H1 (cell line): ENCODE measurements at regions not wholly inside any gene's neighbourhood (a gene's known extent, or its start where the extent isn't known, plus 50 kb on each side); places are given as distances from the start of the nearest gene placed in this dataset.

Experiments used
- CTCF ChIA-PET: fragments of 300-600 bp; sonication (Branson Sonifier 250); formaldehyde crosslinking; loops from one replicate; lab custom pipeline; 2021; ENCODE audit not compliant: partially characterized antibody; lab: Charles Lee
- POLR2A ChIA-PET: fragments of 300-600 bp; sonication (Branson Sonifier 250); formaldehyde crosslinking; loops from one replicate; lab custom pipeline; 2021; ENCODE audit warnings: inconsistent platforms; ENCODE audit not compliant: partially characterized antibody; lab: Charles Lee
- DNase-seq, 2 experiments: peaks; one replicate each; pipeline versions ENCODE4 v3.0.0 to v3.0.0-alpha.2; 2010 to 2022; ENCODE audit warnings: low spot score in 2 of 2, low read depth in 1 of 2, mixed read lengths in 1 of 2
- FAIRE-seq: peaks from 2 replicates; lab custom pipeline; 2011; peaks lifted over from hg19 to GRCh38; lab: Jason Lieb, UNC
- H2AFZ ChIP-seq: 2 replicates; pipeline ENCODE4 v1.8.1; 2012; ENCODE audit warnings: low read length, inconsistent platforms
- H2AK5ac ChIP-seq: 2 replicates; pipeline ENCODE4 v1.6.1; 2013; ENCODE audit warnings: low read depth, low read length
- H2BK120ac ChIP-seq: replicated peaks from 2 replicates; pipeline ENCODE3; 2013; ENCODE audit warnings: low read depth, low read length, inconsistent platforms
- H2BK12ac ChIP-seq: 2 replicates; pipeline ENCODE4 v1.6.1; 2013; ENCODE audit warnings: low read depth, low read length
- H2BK15ac ChIP-seq: 2 replicates; pipeline ENCODE4 v1.6.1; 2013; ENCODE audit warnings: low read length
- H2BK20ac ChIP-seq: 2 replicates; pipeline ENCODE4 v1.6.1; 2013; ENCODE audit warnings: low read length
- H2BK5ac ChIP-seq: 2 replicates; pipeline ENCODE4 v1.6.1; 2013; ENCODE audit warnings: low read depth, low read length
- H3K14ac ChIP-seq: 2 replicates; pipeline ENCODE4 v1.6.1; 2013; ENCODE audit warnings: inconsistent platforms; ENCODE audit not compliant: insufficient read length
- H3K18ac ChIP-seq: 2 replicates; pipeline ENCODE4 v1.6.1; 2013; ENCODE audit warnings: low read length; ENCODE audit errors: extremely low read depth
- H3K23ac ChIP-seq: 2 replicates; pipeline ENCODE4 v1.6.1; 2013; ENCODE audit warnings: inconsistent platforms; ENCODE audit not compliant: insufficient read length
- H3K23me2 ChIP-seq: 2 replicates; pipeline ENCODE4 v1.6.1; 2013; ENCODE audit warnings: low read depth, low read length
- H3K27ac ChIP-seq: 2 replicates; pipeline ENCODE4 v1.6.1; 2011; ENCODE audit warnings: low read depth, low read length, inconsistent platforms
- H3K27me3 ChIP-seq, 4 experiments: replicated peaks in 1 of 4; 1 replicate in 1 of 4; 2 replicates in 3 of 4; pipeline versions ENCODE4 v1.6.1 to v1.8.1; 2011 to 2013; ENCODE audit warnings: low read length in 3 of 4, mild to moderate bottlenecking in 3 of 4, inconsistent platforms in 2 of 4, mixed read lengths in 2 of 4, moderate library complexity in 1 of 4; ENCODE audit not compliant: control insufficient read depth in 3 of 4, insufficient read depth in 3 of 4; ENCODE audit errors: extremely low read depth in 1 of 4
- H3K36me3 ChIP-seq, 4 experiments: 2 replicates each; pipeline versions ENCODE4 v1.6.1 to v1.8.1; 2011 to 2013; ENCODE audit warnings: mild to moderate bottlenecking in 4 of 4, low read length in 3 of 4, moderate library complexity in 2 of 4, control low read depth in 1 of 4, inconsistent platforms in 1 of 4; ENCODE audit not compliant: insufficient read depth in 4 of 4, control insufficient read depth in 2 of 4
- H3K4ac ChIP-seq: replicated peaks from 2 replicates; pipeline ENCODE3; 2013; ENCODE audit warnings: low read length, low read depth, mixed read lengths, inconsistent platforms; ENCODE audit not compliant: insufficient read length
- H3K4me1 ChIP-seq, 4 experiments: replicated peaks in 1 of 4; 1 replicate in 1 of 4; 2 replicates in 3 of 4; pipeline versions ENCODE4 v1.6.1 to v1.8.1; 2011 to 2013; ENCODE audit warnings: low read length in 3 of 4, inconsistent platforms in 2 of 4, mixed read lengths in 1 of 4; ENCODE audit not compliant: insufficient read depth in 4 of 4, control insufficient read depth in 3 of 4
- H3K4me2 ChIP-seq, 2 experiments: 2 replicates each; pipeline versions ENCODE4 v1.6.1 to v1.8.1; 2011 to 2013; ENCODE audit warnings: low read depth in 2 of 2, low read length in 2 of 2, control low read depth in 1 of 2, inconsistent platforms in 1 of 2, mild to moderate bottlenecking in 1 of 2; ENCODE audit not compliant: insufficient read depth in 1 of 2
- H3K4me3 ChIP-seq, 4 experiments: fragments of 200-600, 300-600 bp in 1 of 4; sonication (generic), shearing (Covaris generic), sonication (Bioruptor Twin) in 1 of 4; 2 replicates each; pipeline versions ENCODE4 v1.5.1 to v1.8.1; 2011 to 2016; ENCODE audit warnings: low read length in 4 of 4, low read depth in 3 of 4, control low read depth in 2 of 4, inconsistent platforms in 2 of 4, mild to moderate bottlenecking in 2 of 4, mixed read lengths in 1 of 4, moderate library complexity in 1 of 4; ENCODE audit not compliant: insufficient read depth in 2 of 4; ENCODE audit errors: extremely low read depth in 1 of 4
- H3K56ac ChIP-seq: replicated peaks from 2 replicates; pipeline ENCODE3; 2013; ENCODE audit warnings: low read depth, mild to moderate bottlenecking, mixed read lengths, low read length, inconsistent platforms; ENCODE audit not compliant: insufficient read length
- H3K79me1 ChIP-seq: 2 replicates; pipeline ENCODE4 v1.6.1; 2013; ENCODE audit warnings: low read depth, low read length, control low read depth
- H3K79me2 ChIP-seq, 2 experiments: 2 replicates each; pipeline versions ENCODE4 v1.6.1 to v1.8.1; 2012 to 2013; ENCODE audit warnings: low read length in 2 of 2, mild to moderate bottlenecking in 2 of 2, inconsistent platforms in 1 of 2; ENCODE audit not compliant: insufficient read depth in 2 of 2, control insufficient read depth in 1 of 2
- H3K9ac ChIP-seq, 4 experiments: replicated peaks in 1 of 4; 1 replicate in 1 of 4; 2 replicates in 3 of 4; pipeline versions ENCODE4 v1.6.1 to v1.8.1; 2011 to 2013; ENCODE audit warnings: low read depth in 3 of 4, low read length in 3 of 4, control low read depth in 2 of 4, mild to moderate bottlenecking in 2 of 4, moderate library complexity in 2 of 4, inconsistent platforms in 1 of 4; ENCODE audit errors: extremely low read depth in 1 of 4
- H3K9me3 ChIP-seq, 2 experiments: 2 replicates each; pipeline versions ENCODE4 v1.6.1 to v1.8.1; 2012 to 2013; ENCODE audit warnings: mild to moderate bottlenecking in 2 of 2, moderate library complexity in 2 of 2, control low read depth in 1 of 2, inconsistent platforms in 1 of 2, low read depth in 1 of 2, low read length in 1 of 2, mixed read lengths in 1 of 2; ENCODE audit not compliant: insufficient read depth in 2 of 2
- H4K20me1 ChIP-seq, 2 experiments: replicated peaks in 1 of 2; 2 replicates each; pipeline versions ENCODE3 to v1.8.1; 2011 to 2013; ENCODE audit warnings: inconsistent platforms in 2 of 2, low read length in 2 of 2, mild to moderate bottlenecking in 1 of 2; ENCODE audit not compliant: insufficient read depth in 2 of 2, control insufficient read depth in 1 of 2
- H4K5ac ChIP-seq: 2 replicates; pipeline ENCODE4 v1.6.1; 2013; ENCODE audit warnings: low read length, low read depth, mixed read lengths, inconsistent platforms; ENCODE audit not compliant: insufficient read length
- H4K8ac ChIP-seq: 2 replicates; pipeline ENCODE4 v1.8.0; 2013; ENCODE audit warnings: mild to moderate bottlenecking, moderate library complexity, low read length, inconsistent platforms; ENCODE audit not compliant: insufficient read depth; ENCODE audit errors: extremely low read depth
- H4K91ac ChIP-seq: replicated peaks from 2 replicates; pipeline ENCODE3; 2013; ENCODE audit warnings: low read length, mixed read lengths, inconsistent platforms; ENCODE audit not compliant: insufficient read length
- CBX8 ChIP-seq: fragments of 300-800, 300-1000 bp; sonication (generic); IDR thresholded peaks from 2 replicates; pipeline ENCODE4 v1.7.1; 2016; ENCODE audit warnings: low read depth, low read length, borderline replicate concordance
- GTF2F1 ChIP-seq: IDR thresholded peaks from 2 replicates; pipeline ENCODE4 v1.6.1; 2012; ENCODE audit warnings: low read depth, low read length, improper control_type of control experiment, borderline replicate concordance
- WGBS, 2 experiments: shearing (Covaris generic) in 1 of 2; methylation state at CpG; one replicate each; pipeline versions ENCODE4 v1.1.6 to v1.1.7; 2013 to 2015; ENCODE audit warnings: low lambda C conversion rate in 2 of 2, mixed read lengths in 2 of 2, inconsistent platforms in 1 of 2, low coverage in 1 of 2, missing lambda C conversion rate in 1 of 2; ENCODE audit not compliant: insufficient replicate concordance in 2 of 2, insufficient coverage in 1 of 2, insufficient read length in 1 of 2; ENCODE audit errors: extremely low coverage in 1 of 2, missing lambda C conversion rate in 1 of 2; 5-methylcytosine and 5-hydroxymethylcytosine counted together

- Histone ChIP-seq H3K4me1 (peaks cover 0 to 4% (median 2%) of the 10 kb centered on the region in 4 experiments; a peak in 4 of 7 replicates), H3K79me2 (no peaks in the 10 kb centered on the region), H3K27me3 (0 out of 7 replicates have a peak, but pooled peaks cover 0 to 2% (median 0%) of the 10 kb centered on the region in 4 experiments), H3K9ac (no peak overlapping the region), H4K91ac (no peak overlapping the region), H3K36me3 (no peaks in the 10 kb centered on the region), H4K5ac (no peak overlapping the region), H3K4me2 (no peak overlapping the region), H2BK120ac (no peak overlapping the region), H3K23me2 (no peaks in the 10 kb centered on the region), H2AK5ac (no peak overlapping the region), H2BK12ac (no peak overlapping the region), H3K18ac (no peak overlapping the region), H3K23ac (no peak overlapping the region), H4K8ac (no peak overlapping the region), H2BK5ac (no peak overlapping the region), H3K14ac (no peak overlapping the region), H3K4me3 (no peak overlapping the region), H3K4ac (no peak overlapping the region), H3K79me1 (no peaks in the 10 kb centered on the region), H4K20me1 (no peaks in the 10 kb centered on the region), H2BK15ac (no peak overlapping the region), H3K9me3 (no peaks in the 10 kb centered on the region), H2BK20ac (no peak overlapping the region), H3K27ac (no peak overlapping the region; the same call in 1 of the 2 replicates), H3K56ac (no peak overlapping the region), H2AFZ (no peak overlapping the region)
- DNase-seq (no peak), FAIRE-seq (no peak)
- no peak for TF ChIP-seq CBX8
- TF ChIP-seq GTF2F1 = no peak
- ChIA-PET POLR2A (no interaction called here), CTCF (interaction anchor here (0.9 to 1.3 kb wide), 3 partner anchors 18 to 616 kb away, joined by 3 read pairs; no protein-coding TSS in a partner anchor)
- 95% methylated on average over 2 of the region's 2 CpGs; no CpG with 5 or more reads in 1 of the 2 experiments for WGBS, 2 experiments
Observed at GRCh38 chr9:115628426-115628825, 510.5 kb upstream of the TNC start.
